A549 (cell line): ENCODE measurements at regions not wholly inside any gene's neighbourhood (a gene's known extent, or its start where the extent isn't known, plus 50 kb on each side); places are given as distances from the start of the nearest gene placed in this dataset.
"Not testable (repeated sequence)": the region's sequence is repeated elsewhere in the genome, so short reads cannot be mapped to it uniquely, and the experiment has no call there.

Experiments used
- ATAC-seq, 2 experiments: fragments of 200-7000 bp in 1 of 2; fragments of >200 bp in 1 of 2; cut with Nextera tagmentation in 1 of 2; cut with Tn5 transposase in 1 of 2; 3 replicates each; pipeline versions ENCODE4 v1.8.0 to v1.9.1; 2018 to 2020; ENCODE audit warnings: mild to moderate bottlenecking in 1 of 2, moderate library complexity in 1 of 2
- CTCF ChIA-PET: fragments of 300-600 bp; sonication (Branson Sonifier 250); formaldehyde crosslinking; extraction: SDS; loops from one replicate; lab custom pipeline; 2021; ENCODE audit warnings: antibody characterized with exemption, inconsistent platforms; lab: Yijun Ruan, JAX
- POLR2A ChIA-PET: fragments of 350-600 bp; formaldehyde crosslinking; extraction: SDS; loops from one replicate; lab custom pipeline; 2021; ENCODE audit warnings: antibody characterized with exemption, inconsistent platforms; lab: Yijun Ruan, JAX
- DNase-seq, 2 experiments: peaks; one replicate each; pipeline versions ENCODE4 v3.0.0 to v3.0.0-alpha.2; 2011 to 2016; ENCODE audit warnings: low read depth in 1 of 2, low spot score in 1 of 2
- FAIRE-seq: peaks from 2 replicates; lab custom pipeline; 2011; peaks lifted over from hg19 to GRCh38; lab: Jason Lieb, UNC
- H3K27ac ChIP-seq, 2 experiments: fragments of >200 bp; sonication (Bioruptor Twin); formaldehyde crosslinking; 3 replicates each; pipeline ENCODE4 v1.5.1; 2016 to 2017
- H3K4me1 ChIP-seq: fragments of >200 bp; sonication (Bioruptor Twin); formaldehyde crosslinking; 3 replicates; pipeline ENCODE4 v1.6.1; 2016
- H3K4me2 ChIP-seq: fragments of >200 bp; sonication (Bioruptor Twin); formaldehyde crosslinking; 3 replicates; pipeline ENCODE4 v1.6.1; 2016
- H3K4me3 ChIP-seq: fragments of >200 bp; sonication (Bioruptor Twin); formaldehyde crosslinking; 3 replicates; pipeline ENCODE4 v1.5.1; 2016
- H3K9me3 ChIP-seq: fragments of >200 bp; sonication (Bioruptor Twin); formaldehyde crosslinking; 3 replicates; pipeline ENCODE4 v1.6.1; 2016
- CEBPB ChIP-seq, 2 experiments: fragments of >200 bp in 1 of 2; sonication (Bioruptor Twin) in 1 of 2; formaldehyde crosslinking in 1 of 2; IDR thresholded peaks; 2 replicates each; pipeline ENCODE4 v1.6.1; 2012 to 2016
- CHD2 ChIP-seq: fragments of 150-350 bp; IDR thresholded peaks from 2 replicates; pipeline ENCODE4 v1.6.1; 2014; ENCODE audit warnings: low read length; ENCODE audit not compliant: partially characterized antibody
- CTCF ChIP-seq: fragments of >200 bp; sonication (Bioruptor Twin); formaldehyde crosslinking; IDR thresholded peaks from 3 replicates; pipeline ENCODE4 v1.5.1; 2016
- FOSL2 ChIP-seq, 2 experiments: fragments of 450-650 bp in 1 of 2; fragments of >200 bp in 1 of 2; sonication (Bioruptor Twin) in 1 of 2; formaldehyde crosslinking; IDR thresholded peaks; 2 replicates each; pipeline versions ENCODE4 v1.5.0 to v1.6.1; 2016 to 2020; ENCODE audit warnings: mild to moderate bottlenecking in 1 of 2, moderate library complexity in 1 of 2
- HES2 ChIP-seq: fragments of >200 bp; sonication (Bioruptor Twin); formaldehyde crosslinking; IDR thresholded peaks from 2 replicates; pipeline ENCODE4 v1.6.1; 2016
- HEYL ChIP-seq: fragments of 250-450 bp; sonication (Bioruptor Pico); IDR thresholded peaks from 2 replicates; pipeline ENCODE4 v1.8.0; 2021; ENCODE audit warnings: mild to moderate bottlenecking, moderate library complexity
- HOXB13 ChIP-seq: fragments of 250-450 bp; sonication (Bioruptor Pico); IDR thresholded peaks from 2 replicates; pipeline ENCODE4 v1.5.0; 2020; ENCODE audit warnings: low read depth, mild to moderate bottlenecking, moderate library complexity
- JUNB ChIP-seq: fragments of >200 bp; sonication (Bioruptor Twin); formaldehyde crosslinking; IDR thresholded peaks from 2 replicates; pipeline ENCODE4 v1.6.1; 2016
- NPAS2 ChIP-seq: fragments of 250-450 bp; sonication (Bioruptor Pico); IDR thresholded peaks from 2 replicates; pipeline ENCODE4 v1.8.0; 2022; ENCODE audit warnings: mild to moderate bottlenecking, moderate library complexity, borderline replicate concordance
- RAD21 ChIP-seq, 2 experiments: fragments of >200 bp in 1 of 2; sonication (Bioruptor Twin) in 1 of 2; formaldehyde crosslinking in 1 of 2; IDR thresholded peaks in 1 of 2; conservative IDR thresholded peaks in 1 of 2; 2 replicates in 1 of 2; 3 replicates in 1 of 2; pipeline ENCODE4 v1.6.1; 2012 to 2018; ENCODE audit warnings: inconsistent platforms in 1 of 2
- RFX5 ChIP-seq: fragments of 450-650 bp; IDR thresholded peaks from 2 replicates; pipeline ENCODE4 v1.7.1; 2014; ENCODE audit warnings: antibody characterized with exemption, mild to moderate bottlenecking, moderate library complexity
- RNF2 ChIP-seq: fragments of 200-600 bp; sonication (generic); IDR thresholded peaks from 2 replicates; pipeline ENCODE4 v1.6.1; 2016; ENCODE audit warnings: low read depth, mild to moderate bottlenecking, antibody characterized with exemption, moderate library complexity, borderline replicate concordance
- SMC3 ChIP-seq: fragments of >200 bp; sonication (Bioruptor Twin); formaldehyde crosslinking; IDR thresholded peaks from 3 replicates; pipeline ENCODE4 v1.6.1; 2018; ENCODE audit warnings: inconsistent platforms
- TP53 ChIP-seq: fragments of 250-450 bp; sonication (Bioruptor Pico); IDR thresholded peaks from 2 replicates; pipeline ENCODE4 v1.5.0; 2021; ENCODE audit warnings: mild to moderate bottlenecking, moderate library complexity
- ZC3H11A ChIP-seq: fragments of 450-650 bp; IDR thresholded peaks from 2 replicates; pipeline ENCODE4 v1.6.1; 2014; ENCODE audit warnings: antibody characterized with exemption, mild to moderate bottlenecking
- ZNF302 ChIP-seq: fragments of 250-450 bp; sonication (Bioruptor Pico); IDR thresholded peaks from 2 replicates; pipeline ENCODE4 v1.9.0; 2021; ENCODE audit warnings: inconsistent platforms, mild to moderate bottlenecking, moderate library complexity
- WGBS: methylation state at CpG from one replicate; pipeline ENCODE4 v1.1.6; 2017; ENCODE audit errors: missing lambda C conversion rate; 5-methylcytosine and 5-hydroxymethylcytosine counted together

GRCh38 chr13:27362064-27362751 lies 62.2 kb upstream of the GTF3A start:
- POLR2A ChIA-PET, result interaction anchor here (0.6 to 1.5 kb wide), 4 partner anchors 88 to 592 kb away, joined by 3 to 6 read pairs (median 4); no protein-coding TSS in a partner anchor
- peak; percentile 81 for DNase-seq

GRCh38 chr13:27363637-27364036 lies 60.8 kb upstream of the GTF3A start:
- DNase-seq, H3K4me3 ChIP-seq, H3K27ac ChIP-seq, POLR2A ChIA-PET, FAIRE-seq, H3K9me3 ChIP-seq, ATAC-seq, H3K4me2 ChIP-seq, H3K4me1 ChIP-seq: not testable (repeated sequence)
- WGBS, result 83% methylated on average over 5 of the region's 5 CpGs
- CTCF ChIA-PET, result interaction anchor here (6.1 to 9.0 kb wide), 5 partner anchors 12 to 621 kb away, joined by 74 to 197 read pairs (median 96); no protein-coding TSS in a partner anchor

More at GRCh38 chr13:27362064-27362751, 62.2 kb upstream of the GTF3A start:
- Histone ChIP-seq H3K4me1 (peaks cover 3% of the 10 kb centered on the region; the same call in 1 of the 3 replicates), H3K4me3 (peak overlapping the region; percentile 42)
- TF ChIP-seq HES2, result no peak
- TF ChIP-seq RNF2, result no peak
- TF ChIP-seq RAD21 (conservative IDR thresholded peaks at IDR 0.05 in 1 of 2, IDR thresholded peaks at IDR 0.05 in 1 of 2), result peak; percentile 80 to 85
- peak; percentile 73 for TF ChIP-seq CTCF
- peak; percentile 75 for TF ChIP-seq SMC3
- TF ChIP-seq TP53 (CRISPR knock-in tag), result no peak
- TF ChIP-seq RFX5, result no peak
- TF ChIP-seq, all 56 proteins: peak for 3
- FAIRE-seq (no peak), ATAC-seq (peak; percentile 97 to 98)
- Histone ChIP-seq H3K4me2 (peak overlapping the region; percentile 83), H3K27ac (peak overlapping the region; percentile 53 to 82; a peak in 4 of 6 replicates), H3K9me3 (no peaks in the 10 kb centered on the region)
- 0% methylated on average over 4 of the region's 36 CpGs for WGBS
- CTCF ChIA-PET, result interaction anchor here (0.6 to 9.0 kb wide), 53 partner anchors 12 to 639 kb away, joined by 3 to 220 read pairs (median 5); partner anchors contain the start of genes GTF3A, MTIF3 and URAD

- H3K4me2 ChIP-seq, result no peak overlapping the region
- FAIRE-seq, result no peak
- peaks cover 3% of the 10 kb centered on the region; the same call in 1 of the 3 replicates for H3K4me1 ChIP-seq
- WGBS, result 40% methylated on average over 5 of the region's 5 CpGs
- no peak for TF ChIP-seq RNF2
- no peak for TF ChIP-seq CHD2
- TF ChIP-seq SMC3, result no peak
- TF ChIP-seq NPAS2 (CRISPR knock-in tag), result no peak
- no peak for TF ChIP-seq HEYL (CRISPR knock-in tag)
- no peak for TF ChIP-seq FOSL2 (IDR thresholded peaks at IDR 0.05)
- no peak; the same call in 1 of the 2 replicates for TF ChIP-seq FOSL2 (CRISPR knock-in tag; IDR thresholded peaks at IDR 0.05)
- TF ChIP-seq JUNB, result no peak
- TF ChIP-seq CTCF, result no peak
- no peak for TF ChIP-seq TP53 (CRISPR knock-in tag)
- TF ChIP-seq HOXB13 (CRISPR knock-in tag), result no peak
- TF ChIP-seq HES2, result no peak
- no peak for TF ChIP-seq ZNF302
- no peak for TF ChIP-seq RFX5
- TF ChIP-seq ZC3H11A, result no peak
- TF ChIP-seq CEBPB (IDR thresholded peaks at IDR 0.05), result no peak
- H3K4me3 ChIP-seq, result no peak overlapping the region
- no peaks in the 10 kb centered on the region for H3K9me3 ChIP-seq
- ATAC-seq, result no peak
- no peak overlapping the region for H3K27ac ChIP-seq
- ChIA-PET CTCF (interaction anchor here (0.7 to 2.6 kb wide), 7 partner anchors 8 to 587 kb away, joined by 3 to 9 read pairs (median 4); no protein-coding TSS in a partner anchor), POLR2A (no interaction called here)
- no peak for DNase-seq
Measured at GRCh38 chr13:27367570-27367969, 56.8 kb upstream of the GTF3A start.
